ENCODE measurements at regions not wholly inside any gene's neighbourhood (a gene's known extent, or its start where the extent isn't known, plus 50 kb on each side); places are given as distances from the start of the nearest gene placed in this dataset.

GRCh38 chr1:38693759-38694158, 165.8 kb downstream of the RRAGC start:
- H3K36me3 Mint-ChIP-seq (ENCODE audit: low read depth) = peaks cover 5% of the 10 kb centered on the region; the same call in 1 of the 3 replicates
- ATAC-seq (no peak), DNase-seq (ENCODE audit: low spot score) (no peak)
- no peaks in the 10 kb centered on the region for H3K4me1 ChIP-seq (ENCODE audit: insufficient read depth)
- H4K20me1 ChIP-seq (replicated peaks; ENCODE audit: insufficient read depth) = no peaks in the 10 kb centered on the region
- no peak overlapping the region for H3K27ac ChIP-seq (ENCODE audit: low read depth)
- H3K9me2 ChIP-seq (ENCODE audit: insufficient read depth) = peaks cover 7% of the 10 kb centered on the region
- no peaks in the 10 kb centered on the region for H3K27me3 ChIP-seq (ENCODE audit: insufficient read depth)
- H3K4me3 Mint-ChIP-seq = no peak overlapping the region
- H3K79me2 ChIP-seq (replicated peaks; ENCODE audit: insufficient read depth) = no peaks in the 10 kb centered on the region
- H3K4me1 Mint-ChIP-seq = no peaks in the 10 kb centered on the region; the same call in 2 of the 3 replicates
- peaks cover 3% of the 10 kb centered on the region; the same call in 2 of the 3 replicates for H3K9me3 Mint-ChIP-seq
- H3K27ac Mint-ChIP-seq = no peak overlapping the region
- peaks cover 2% of the 10 kb centered on the region for H3K27me3 Mint-ChIP-seq (ENCODE audit: insufficient read depth, low read depth, poor library complexity)
- no peaks in the 10 kb centered on the region for H3F3A ChIP-seq (replicated peaks; ENCODE audit: low read depth)
- no peak overlapping the region for H3K4me3 ChIP-seq
- no peaks in the 10 kb centered on the region for H3K36me3 ChIP-seq (ENCODE audit: insufficient read depth)
- H3K4me2 ChIP-seq = no peak overlapping the region
- H2AFZ ChIP-seq = no peak overlapping the region
- TF ChIP-seq JUNB (IDR thresholded peaks at IDR 0.05; ENCODE audit: unreplicated experiment) (no peak), CREB1 (CRISPR knock-in tag; IDR thresholded peaks at IDR 0.05; ENCODE audit: low read depth) (no peak), EZH2phosphoT487 (IDR thresholded peaks at IDR 0.05; ENCODE audit: unreplicated experiment) (no peak), STAT1 (IDR thresholded peaks at IDR 0.05; ENCODE audit: unreplicated experiment) (no peak), EZH2 (IDR thresholded peaks at IDR 0.05; ENCODE audit: low read depth, unreplicated experiment) (no peak), ZNF114 (CRISPR knock-in tag; IDR thresholded peaks at IDR 0.05) (no peak), NANOG (IDR thresholded peaks at IDR 0.05; ENCODE audit: borderline replicate concordance) (no peak)
- TF ChIP-seq, protein P1, sequence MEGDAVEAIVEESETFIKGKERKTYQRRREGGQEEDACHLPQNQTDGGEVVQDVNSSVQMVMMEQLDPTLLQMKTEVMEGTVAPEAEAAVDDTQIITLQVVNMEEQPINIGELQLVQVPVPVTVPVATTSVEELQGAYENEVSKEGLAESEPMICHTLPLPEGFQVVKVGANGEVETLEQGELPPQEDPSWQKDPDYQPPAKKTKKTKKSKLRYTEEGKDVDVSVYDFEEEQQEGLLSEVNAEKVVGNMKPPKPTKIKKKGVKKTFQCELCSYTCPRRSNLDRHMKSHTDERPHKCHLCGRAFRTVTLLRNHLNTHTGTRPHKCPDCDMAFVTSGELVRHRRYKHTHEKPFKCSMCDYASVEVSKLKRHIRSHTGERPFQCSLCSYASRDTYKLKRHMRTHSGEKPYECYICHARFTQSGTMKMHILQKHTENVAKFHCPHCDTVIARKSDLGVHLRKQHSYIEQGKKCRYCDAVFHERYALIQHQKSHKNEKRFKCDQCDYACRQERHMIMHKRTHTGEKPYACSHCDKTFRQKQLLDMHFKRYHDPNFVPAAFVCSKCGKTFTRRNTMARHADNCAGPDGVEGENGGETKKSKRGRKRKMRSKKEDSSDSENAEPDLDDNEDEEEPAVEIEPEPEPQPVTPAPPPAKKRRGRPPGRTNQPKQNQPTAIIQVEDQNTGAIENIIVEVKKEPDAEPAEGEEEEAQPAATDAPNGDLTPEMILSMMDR (conservative IDR thresholded peaks at IDR 0.05; ENCODE audit: low read depth in 2 of 2) = no peak
- TF ChIP-seq, protein P2, sequence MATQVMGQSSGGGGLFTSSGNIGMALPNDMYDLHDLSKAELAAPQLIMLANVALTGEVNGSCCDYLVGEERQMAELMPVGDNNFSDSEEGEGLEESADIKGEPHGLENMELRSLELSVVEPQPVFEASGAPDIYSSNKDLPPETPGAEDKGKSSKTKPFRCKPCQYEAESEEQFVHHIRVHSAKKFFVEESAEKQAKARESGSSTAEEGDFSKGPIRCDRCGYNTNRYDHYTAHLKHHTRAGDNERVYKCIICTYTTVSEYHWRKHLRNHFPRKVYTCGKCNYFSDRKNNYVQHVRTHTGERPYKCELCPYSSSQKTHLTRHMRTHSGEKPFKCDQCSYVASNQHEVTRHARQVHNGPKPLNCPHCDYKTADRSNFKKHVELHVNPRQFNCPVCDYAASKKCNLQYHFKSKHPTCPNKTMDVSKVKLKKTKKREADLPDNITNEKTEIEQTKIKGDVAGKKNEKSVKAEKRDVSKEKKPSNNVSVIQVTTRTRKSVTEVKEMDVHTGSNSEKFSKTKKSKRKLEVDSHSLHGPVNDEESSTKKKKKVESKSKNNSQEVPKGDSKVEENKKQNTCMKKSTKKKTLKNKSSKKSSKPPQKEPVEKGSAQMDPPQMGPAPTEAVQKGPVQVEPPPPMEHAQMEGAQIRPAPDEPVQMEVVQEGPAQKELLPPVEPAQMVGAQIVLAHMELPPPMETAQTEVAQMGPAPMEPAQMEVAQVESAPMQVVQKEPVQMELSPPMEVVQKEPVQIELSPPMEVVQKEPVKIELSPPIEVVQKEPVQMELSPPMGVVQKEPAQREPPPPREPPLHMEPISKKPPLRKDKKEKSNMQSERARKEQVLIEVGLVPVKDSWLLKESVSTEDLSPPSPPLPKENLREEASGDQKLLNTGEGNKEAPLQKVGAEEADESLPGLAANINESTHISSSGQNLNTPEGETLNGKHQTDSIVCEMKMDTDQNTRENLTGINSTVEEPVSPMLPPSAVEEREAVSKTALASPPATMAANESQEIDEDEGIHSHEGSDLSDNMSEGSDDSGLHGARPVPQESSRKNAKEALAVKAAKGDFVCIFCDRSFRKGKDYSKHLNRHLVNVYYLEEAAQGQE (IDR thresholded peaks at IDR 0.05; ENCODE audit: unreplicated experiment) = no peak
- TF ChIP-seq, protein P3, sequence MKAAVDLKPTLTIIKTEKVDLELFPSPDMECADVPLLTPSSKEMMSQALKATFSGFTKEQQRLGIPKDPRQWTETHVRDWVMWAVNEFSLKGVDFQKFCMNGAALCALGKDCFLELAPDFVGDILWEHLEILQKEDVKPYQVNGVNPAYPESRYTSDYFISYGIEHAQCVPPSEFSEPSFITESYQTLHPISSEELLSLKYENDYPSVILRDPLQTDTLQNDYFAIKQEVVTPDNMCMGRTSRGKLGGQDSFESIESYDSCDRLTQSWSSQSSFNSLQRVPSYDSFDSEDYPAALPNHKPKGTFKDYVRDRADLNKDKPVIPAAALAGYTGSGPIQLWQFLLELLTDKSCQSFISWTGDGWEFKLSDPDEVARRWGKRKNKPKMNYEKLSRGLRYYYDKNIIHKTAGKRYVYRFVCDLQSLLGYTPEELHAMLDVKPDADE (IDR thresholded peaks at IDR 0.05) = no peak

All from GM23338 (cell line).